ENCODE measurements at regions not wholly inside any gene's neighbourhood (a gene's known extent, or its start where the extent isn't known, plus 50 kb on each side); places are given as distances from the start of the nearest gene placed in this dataset.

DNA sequence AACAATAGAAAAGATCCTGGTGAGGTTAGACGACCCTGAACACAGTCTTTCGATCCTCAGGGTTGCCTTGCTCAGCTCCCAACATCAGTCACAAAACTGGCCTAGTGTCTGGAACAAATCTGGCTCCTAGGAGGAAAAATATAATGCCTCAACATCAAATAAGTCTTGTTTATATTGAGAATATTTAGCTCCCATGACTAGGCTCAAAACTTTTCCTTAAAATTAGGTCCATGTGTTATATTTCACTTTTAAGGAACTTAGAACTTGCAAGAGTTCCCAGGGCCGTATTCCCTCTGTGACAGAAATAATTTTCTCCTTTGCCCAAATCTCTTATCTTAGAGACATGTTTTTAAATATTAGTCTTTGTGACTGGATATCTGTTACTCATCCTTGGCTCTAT lies 819.7 kb upstream of the ZEB2 start:
- TF ChIP-seq ZBTB1 (tag by site-specific recombination; IDR thresholded peaks at IDR 0.05), result no peak
- TF ChIP-seq BCL11A (tag by site-specific recombination; IDR thresholded peaks at IDR 0.05; ENCODE audit: low read depth), result no peak
- TF ChIP-seq, protein P1, sequence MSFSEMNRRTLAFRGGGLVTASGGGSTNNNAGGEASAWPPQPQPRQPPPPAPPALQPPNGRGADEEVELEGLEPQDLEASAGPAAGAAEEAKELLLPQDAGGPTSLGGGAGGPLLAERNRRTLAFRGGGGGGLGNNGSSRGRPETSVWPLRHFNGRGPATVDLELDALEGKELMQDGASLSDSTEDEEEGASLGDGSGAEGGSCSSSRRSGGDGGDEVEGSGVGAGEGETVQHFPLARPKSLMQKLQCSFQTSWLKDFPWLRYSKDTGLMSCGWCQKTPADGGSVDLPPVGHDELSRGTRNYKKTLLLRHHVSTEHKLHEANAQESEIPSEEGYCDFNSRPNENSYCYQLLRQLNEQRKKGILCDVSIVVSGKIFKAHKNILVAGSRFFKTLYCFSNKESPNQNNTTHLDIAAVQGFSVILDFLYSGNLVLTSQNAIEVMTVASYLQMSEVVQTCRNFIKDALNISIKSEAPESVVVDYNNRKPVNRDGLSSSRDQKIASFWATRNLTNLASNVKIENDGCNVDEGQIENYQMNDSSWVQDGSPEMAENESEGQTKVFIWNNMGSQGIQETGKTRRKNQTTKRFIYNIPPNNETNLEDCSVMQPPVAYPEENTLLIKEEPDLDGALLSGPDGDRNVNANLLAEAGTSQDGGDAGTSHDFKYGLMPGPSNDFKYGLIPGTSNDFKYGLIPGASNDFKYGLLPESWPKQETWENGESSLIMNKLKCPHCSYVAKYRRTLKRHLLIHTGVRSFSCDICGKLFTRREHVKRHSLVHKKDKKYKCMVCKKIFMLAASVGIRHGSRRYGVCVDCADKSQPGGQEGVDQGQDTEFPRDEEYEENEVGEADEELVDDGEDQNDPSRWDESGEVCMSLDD (tag by site-specific recombination; IDR thresholded peaks at IDR 0.05), result no peak
- TF ChIP-seq, protein P2, sequence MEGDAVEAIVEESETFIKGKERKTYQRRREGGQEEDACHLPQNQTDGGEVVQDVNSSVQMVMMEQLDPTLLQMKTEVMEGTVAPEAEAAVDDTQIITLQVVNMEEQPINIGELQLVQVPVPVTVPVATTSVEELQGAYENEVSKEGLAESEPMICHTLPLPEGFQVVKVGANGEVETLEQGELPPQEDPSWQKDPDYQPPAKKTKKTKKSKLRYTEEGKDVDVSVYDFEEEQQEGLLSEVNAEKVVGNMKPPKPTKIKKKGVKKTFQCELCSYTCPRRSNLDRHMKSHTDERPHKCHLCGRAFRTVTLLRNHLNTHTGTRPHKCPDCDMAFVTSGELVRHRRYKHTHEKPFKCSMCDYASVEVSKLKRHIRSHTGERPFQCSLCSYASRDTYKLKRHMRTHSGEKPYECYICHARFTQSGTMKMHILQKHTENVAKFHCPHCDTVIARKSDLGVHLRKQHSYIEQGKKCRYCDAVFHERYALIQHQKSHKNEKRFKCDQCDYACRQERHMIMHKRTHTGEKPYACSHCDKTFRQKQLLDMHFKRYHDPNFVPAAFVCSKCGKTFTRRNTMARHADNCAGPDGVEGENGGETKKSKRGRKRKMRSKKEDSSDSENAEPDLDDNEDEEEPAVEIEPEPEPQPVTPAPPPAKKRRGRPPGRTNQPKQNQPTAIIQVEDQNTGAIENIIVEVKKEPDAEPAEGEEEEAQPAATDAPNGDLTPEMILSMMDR (tag by site-specific recombination; IDR thresholded peaks at IDR 0.05), result no peak

All from HEK293 (cell line).